ENCODE measurements at regions not wholly inside any gene's neighbourhood (a gene's known extent, or its start where the extent isn't known, plus 50 kb on each side); places are given as distances from the start of the nearest gene placed in this dataset.

GRCh38 chr2:122061206-122061605 lies 305.8 kb downstream of the TSN start:
- Histone ChIP-seq H3K27ac (ENCODE audit: low read length in 2 of 2) (no peak overlapping the region), H3K4me2 (replicated peaks; ENCODE audit: low read depth, low read length, poor library complexity, severe bottlenecking) (no peak overlapping the region), H3K79me2 (ENCODE audit: control insufficient read depth, insufficient read depth, low read length) (no peaks in the 10 kb centered on the region), H3K4me1 (ENCODE audit: control insufficient read depth in 2 of 2, insufficient read depth in 2 of 2, low read length in 2 of 2) (no peaks in the 10 kb centered on the region), H3K9me3 (ENCODE audit: control extremely low read depth in 1 of 3, control insufficient read depth in 2 of 3, insufficient read depth in 1 of 3, low read length in 2 of 3) (no peaks in the 10 kb centered on the region), H4K20me1 (ENCODE audit: control insufficient read depth, insufficient read depth, low read length, poor library complexity, severe bottlenecking) (no peaks in the 10 kb centered on the region), H3K9ac (ENCODE audit: low read length) (no peak overlapping the region), H3K36me3 (replicated peaks in 1 of 2; ENCODE audit: control extremely low read depth in 1 of 2, control insufficient read depth in 1 of 2, extremely low read depth in 1 of 2, insufficient read depth in 2 of 2, low read length in 1 of 2) (no peaks in the 10 kb centered on the region), H2AFZ (ENCODE audit: insufficient read depth, low read depth, low read length, poor library complexity, severe bottlenecking) (no peak overlapping the region), H3K27me3 (replicated peaks in 1 of 4; ENCODE audit: control extremely low read depth in 1 of 4, control insufficient read depth in 3 of 4, insufficient read depth in 4 of 4, low read length in 3 of 4) (peaks cover 0 to 4% (median 0%) of the 10 kb centered on the region in 4 experiments), H3K4me3 (ENCODE audit: control extremely low read depth in 1 of 5, extremely low read depth in 1 of 5, insufficient read depth in 1 of 5, low read depth in 2 of 5, low read length in 4 of 5) (no peak overlapping the region)
- intact Hi-C loops (cut with micrococcal nuclease) = no loop called here
- TF ChIP-seq EZH2 (IDR thresholded peaks at IDR 0.05; ENCODE audit: borderline replicate concordance, insufficient read depth, low read depth, low read length, poor library complexity, severe bottlenecking) (no peak), CTCF (IDR thresholded peaks at IDR 0.05) (no peak)
- WGBS (ENCODE audit: insufficient coverage) = 83% methylated on average over 2 of the region's 2 CpGs
- no peaks in the 10 kb centered on the region for H3K9me3 Mint-ChIP-seq (ENCODE audit: insufficient read depth)
- H3K27ac Mint-ChIP-seq = no peak overlapping the region
- no peaks in the 10 kb centered on the region for H3K27me3 Mint-ChIP-seq
- H3K4me3 Mint-ChIP-seq = no peak overlapping the region
- no peak for DNase-seq
- ChIA-PET POLR2A (no interaction called here), CTCF (no interaction called here)
- ATAC-seq (ENCODE audit: low read depth) = no peak
- H3K4me1 Mint-ChIP-seq = no peaks in the 10 kb centered on the region

- Histone ChIP-seq H3K4me2 (replicated peaks; ENCODE audit: low read depth, low read length, poor library complexity, severe bottlenecking) (no peak overlapping the region), H3K4me1 (ENCODE audit: control insufficient read depth in 2 of 2, insufficient read depth in 2 of 2, low read length in 2 of 2) (no peaks in the 10 kb centered on the region), H4K20me1 (ENCODE audit: control insufficient read depth, insufficient read depth, low read length, poor library complexity, severe bottlenecking) (no peaks in the 10 kb centered on the region), H3K4me3 (ENCODE audit: control extremely low read depth in 1 of 5, extremely low read depth in 1 of 5, insufficient read depth in 1 of 5, low read depth in 2 of 5, low read length in 4 of 5) (no peak overlapping the region), H2AFZ (ENCODE audit: insufficient read depth, low read depth, low read length, poor library complexity, severe bottlenecking) (no peak overlapping the region), H3K9me3 (ENCODE audit: control extremely low read depth in 1 of 3, control insufficient read depth in 2 of 3, insufficient read depth in 1 of 3, low read length in 2 of 3) (no peaks in the 10 kb centered on the region), H3K36me3 (replicated peaks in 1 of 2; ENCODE audit: control extremely low read depth in 1 of 2, control insufficient read depth in 1 of 2, extremely low read depth in 1 of 2, insufficient read depth in 2 of 2, low read length in 1 of 2) (no peaks in the 10 kb centered on the region), H3K9ac (ENCODE audit: low read length) (no peak overlapping the region), H3K27ac (ENCODE audit: low read length in 2 of 2) (no peak overlapping the region), H3K27me3 (replicated peaks in 1 of 4; ENCODE audit: control extremely low read depth in 1 of 4, control insufficient read depth in 3 of 4, insufficient read depth in 4 of 4, low read length in 3 of 4) (peaks cover 0 to 4% (median 0%) of the 10 kb centered on the region in 4 experiments), H3K79me2 (ENCODE audit: control insufficient read depth, insufficient read depth, low read length) (no peaks in the 10 kb centered on the region)
- no peak for DNase-seq
- TF ChIP-seq EZH2 (IDR thresholded peaks at IDR 0.05; ENCODE audit: borderline replicate concordance, insufficient read depth, low read depth, low read length, poor library complexity, severe bottlenecking) (no peak), CTCF (IDR thresholded peaks at IDR 0.05) (no peak)
- no peaks in the 10 kb centered on the region for H3K4me1 Mint-ChIP-seq
- ATAC-seq (ENCODE audit: low read depth) = no peak
- no peak overlapping the region for H3K27ac Mint-ChIP-seq
- WGBS (ENCODE audit: insufficient coverage) = 80% methylated on average over 2 of the region's 2 CpGs
- no peaks in the 10 kb centered on the region for H3K9me3 Mint-ChIP-seq (ENCODE audit: insufficient read depth)
- no peaks in the 10 kb centered on the region for H3K27me3 Mint-ChIP-seq
- CTCF ChIA-PET = no interaction called here
- H3K4me3 Mint-ChIP-seq = no peak overlapping the region
- POLR2A ChIA-PET = no interaction called here
- intact Hi-C loops (cut with micrococcal nuclease) = no loop called here
These were observed 306.4 kb downstream of the TSN start for GRCh38 chr2:122061831-122062230.
